ENCODE measurements at regions not wholly inside any gene's neighbourhood (a gene's known extent, or its start where the extent isn't known, plus 50 kb on each side); places are given as distances from the start of the nearest gene placed in this dataset.
"Not testable (repeated sequence)": the region's sequence is repeated elsewhere in the genome, so short reads cannot be mapped to it uniquely, and the experiment has no call there.

GRCh38 chr12:107605293-107605692 is 80.3 kb upstream of the PWP1 start:
- peaks cover 3% of the 10 kb centered on the region for H3K4me1 ChIP-seq
- H3K27me3 ChIP-seq (ENCODE audit: control insufficient read depth, insufficient read depth, low read length): no peaks in the 10 kb centered on the region
- no peak overlapping the region for H2AFZ ChIP-seq
- H3K9me3 ChIP-seq (ENCODE audit: control insufficient read depth, low read length): no peaks in the 10 kb centered on the region
- H3K4me2 ChIP-seq (ENCODE audit: low read length): no peak overlapping the region
- no peaks in the 10 kb centered on the region for H3K36me3 ChIP-seq (ENCODE audit: control insufficient read depth, insufficient read depth, low read length)
- no peak overlapping the region for H3K27ac ChIP-seq
- no peak for TF ChIP-seq CTCF (IDR thresholded peaks at IDR 0.05)
- H3K4me3 ChIP-seq (ENCODE audit: low read depth, low read length): no peak overlapping the region
- H3K9ac ChIP-seq: no peak overlapping the region
- H3K79me2 ChIP-seq: peaks cover 3% of the 10 kb centered on the region

DNA sequence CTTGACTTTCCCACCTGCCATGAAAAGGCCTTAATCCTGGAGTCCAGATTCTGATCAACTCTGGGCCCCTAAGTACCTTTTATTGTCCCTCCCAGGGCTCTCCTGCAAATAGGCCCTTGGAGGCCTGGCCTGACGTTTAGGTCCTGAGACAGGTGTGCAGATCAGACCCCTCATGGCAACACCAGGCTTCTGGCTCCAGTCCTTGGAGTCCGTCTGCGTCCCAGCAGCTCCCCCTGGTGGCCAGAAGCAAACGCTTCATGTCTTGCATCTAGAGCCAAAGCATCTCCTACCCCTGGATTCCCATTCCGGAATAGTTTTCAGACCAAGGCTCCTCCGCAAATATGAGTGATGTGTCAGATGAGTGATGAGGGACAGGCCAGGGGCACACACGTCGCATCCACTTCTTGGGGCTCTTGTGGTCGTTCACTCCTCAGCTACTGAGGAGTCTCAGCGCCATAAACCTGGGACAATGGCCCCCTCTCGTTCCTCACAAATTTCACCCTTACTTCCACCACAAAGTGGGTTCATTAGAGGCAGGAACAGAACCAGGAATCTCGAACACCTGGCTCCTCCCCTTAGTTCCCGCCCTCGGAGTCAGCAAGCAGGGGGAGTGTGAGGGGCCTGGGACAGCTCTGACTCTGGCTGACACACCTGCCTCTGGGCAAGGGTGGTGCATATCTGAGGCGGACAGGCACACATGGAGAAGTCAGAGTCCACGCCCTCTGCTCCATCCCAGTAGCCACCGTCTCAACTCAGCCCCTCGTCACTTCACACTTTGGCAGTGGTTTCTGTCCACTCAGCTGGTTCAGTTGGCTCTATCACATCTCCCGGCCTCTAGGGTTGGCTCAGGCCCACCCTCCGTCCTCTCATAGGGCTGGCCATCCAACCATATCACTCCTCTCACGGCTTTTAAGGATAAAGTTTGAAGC is 77.9 kb upstream of the PWP1 start:
- peak; percentile 95 for TF ChIP-seq CTCF (IDR thresholded peaks at IDR 0.05)
- no peak overlapping the region for H3K4me3 ChIP-seq (ENCODE audit: low read depth, low read length)
- H3K4me1 ChIP-seq: peaks cover 3% of the 10 kb centered on the region
- H3K79me2 ChIP-seq: no peaks in the 10 kb centered on the region
- H3K9ac ChIP-seq: no peak overlapping the region
- no peaks in the 10 kb centered on the region for H3K27me3 ChIP-seq (ENCODE audit: control insufficient read depth, insufficient read depth, low read length)
- no peaks in the 10 kb centered on the region for H3K9me3 ChIP-seq (ENCODE audit: control insufficient read depth, low read length)
- H2AFZ ChIP-seq: no peak overlapping the region
- H3K4me2 ChIP-seq (ENCODE audit: low read length): no peak overlapping the region
- no peak overlapping the region for H3K27ac ChIP-seq
- H3K36me3 ChIP-seq (ENCODE audit: control insufficient read depth, insufficient read depth, low read length): no peaks in the 10 kb centered on the region

GRCh38 chr12:107608779-107609178 is 76.8 kb upstream of the PWP1 start:
- H3K4me2 ChIP-seq (ENCODE audit: low read length); H3K4me1 ChIP-seq; H3K79me2 ChIP-seq: not testable (repeated sequence)

GRCh38 chr12:107610021-107610859 is 75.4 kb upstream of the PWP1 start:
- Histone ChIP-seq H3K79me2 (no peaks in the 10 kb centered on the region), H3K4me3 (ENCODE audit: low read depth, low read length) (no peak overlapping the region), H3K27me3 (ENCODE audit: control insufficient read depth, insufficient read depth, low read length) (no peaks in the 10 kb centered on the region), H3K27ac (no peak overlapping the region), H3K4me2 (ENCODE audit: low read length) (no peak overlapping the region), H3K9me3 (ENCODE audit: control insufficient read depth, low read length) (no peaks in the 10 kb centered on the region), H2AFZ (no peak overlapping the region), H3K4me1 (peaks cover 3% of the 10 kb centered on the region), H3K36me3 (ENCODE audit: control insufficient read depth, insufficient read depth, low read length) (no peaks in the 10 kb centered on the region), H3K9ac (no peak overlapping the region)
- TF ChIP-seq CTCF (IDR thresholded peaks at IDR 0.05): peak; percentile 23

More at GRCh38 chr12:107608779-107609178, 76.8 kb upstream of the PWP1 start:
- not testable (repeated sequence) for H3K9ac ChIP-seq; H3K27ac ChIP-seq; H3K9me3 ChIP-seq (ENCODE audit: control insufficient read depth, low read length); H3K4me3 ChIP-seq (ENCODE audit: low read depth, low read length); H3K36me3 ChIP-seq (ENCODE audit: control insufficient read depth, insufficient read depth, low read length); H2AFZ ChIP-seq; H3K27me3 ChIP-seq (ENCODE audit: control insufficient read depth, insufficient read depth, low read length)

- Histone ChIP-seq H2AFZ (no peak overlapping the region), H3K9me3 (ENCODE audit: control insufficient read depth, low read length) (no peaks in the 10 kb centered on the region), H3K27ac (no peak overlapping the region), H3K79me2 (no peaks in the 10 kb centered on the region), H3K9ac (no peak overlapping the region), H3K4me2 (ENCODE audit: low read length) (no peak overlapping the region), H3K27me3 (ENCODE audit: control insufficient read depth, insufficient read depth, low read length) (no peaks in the 10 kb centered on the region), H3K4me1 (peaks cover 3% of the 10 kb centered on the region), H3K36me3 (ENCODE audit: control insufficient read depth, insufficient read depth, low read length) (no peaks in the 10 kb centered on the region), H3K4me3 (ENCODE audit: low read depth, low read length) (no peak overlapping the region)
- TF ChIP-seq CTCF (IDR thresholded peaks at IDR 0.05): no peak
Observed at GRCh38 chr12:107612508-107612907, 73.1 kb upstream of the PWP1 start.
